ENCODE measurements at regions not wholly inside any gene's neighbourhood (a gene's known extent, or its start where the extent isn't known, plus 50 kb on each side); places are given as distances from the start of the nearest gene placed in this dataset.

DNA sequence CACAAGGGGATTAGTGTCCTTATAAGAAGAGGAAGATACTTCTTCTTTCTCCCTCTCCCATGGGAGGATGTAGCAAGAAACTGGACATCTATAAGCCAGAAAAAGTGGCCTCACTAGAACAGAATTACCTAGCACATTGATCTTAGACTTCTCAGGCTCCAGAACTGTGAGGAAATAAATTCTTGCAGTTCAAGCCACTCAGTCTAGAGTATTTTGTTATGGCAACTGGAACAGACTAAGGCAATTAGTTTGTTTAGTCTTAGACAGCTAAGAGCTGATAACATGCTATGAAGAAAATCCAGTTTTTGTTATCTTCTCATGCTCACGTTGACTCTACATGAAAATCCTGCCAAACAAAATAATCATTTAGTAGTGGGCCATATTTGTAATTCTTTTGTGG, 627.6 kb upstream of the PHF14 start:
- Mint-ChIP-seq H3K4me3 (no peak overlapping the region), H3K27me3 (ENCODE audit: low read depth) (no peaks in the 10 kb centered on the region), H3K36me3 (ENCODE audit: insufficient read depth in 1 of 3, low read depth in 3 of 3) (no peaks in the 10 kb centered on the region), H3K27ac (no peak overlapping the region; a peak in 1 of 7 replicates), H3K4me1 (no peaks in the 10 kb centered on the region), H3K9me3 (no peaks in the 10 kb centered on the region)
- H3T11ph ChIP-seq (ENCODE audit: low read length), result no peak overlapping the region
- no peaks in the 10 kb centered on the region for H3K79me1 ChIP-seq (ENCODE audit: insufficient read depth, low read depth, low read length, poor library complexity, severe bottlenecking)
- no peak overlapping the region for H3K18ac ChIP-seq (ENCODE audit: insufficient read length, low read depth, low read length)
- no peak overlapping the region for H3K9ac ChIP-seq (ENCODE audit: extremely low read depth, insufficient read length, low read length)
- H3K23ac ChIP-seq (ENCODE audit: insufficient read length, low read depth, low read length), result no peak overlapping the region
- no peaks in the 10 kb centered on the region for H3K9me3 ChIP-seq (ENCODE audit: control insufficient read depth, low read depth, low read length)
- no CpG with 5 or more reads among the region's 1 CpG for WGBS (ENCODE audit: extremely low coverage, insufficient read length, low lambda C conversion rate)
- no peak overlapping the region for H2BK12ac ChIP-seq (ENCODE audit: insufficient read length, low read depth, low read length)
- H2BK120ac ChIP-seq (ENCODE audit: low read depth, low read length, poor library complexity, severe bottlenecking), result no peak overlapping the region
- no peak overlapping the region for H2BK20ac ChIP-seq (ENCODE audit: low read depth, low read length, poor library complexity, severe bottlenecking)
- no peak overlapping the region for H3K4me2 ChIP-seq (ENCODE audit: insufficient read depth, insufficient read length, low read length)
- no peak for DNase-seq
- no peak overlapping the region for H2AFZ ChIP-seq (ENCODE audit: low read length)
- TF ChIP-seq, protein P1, sequence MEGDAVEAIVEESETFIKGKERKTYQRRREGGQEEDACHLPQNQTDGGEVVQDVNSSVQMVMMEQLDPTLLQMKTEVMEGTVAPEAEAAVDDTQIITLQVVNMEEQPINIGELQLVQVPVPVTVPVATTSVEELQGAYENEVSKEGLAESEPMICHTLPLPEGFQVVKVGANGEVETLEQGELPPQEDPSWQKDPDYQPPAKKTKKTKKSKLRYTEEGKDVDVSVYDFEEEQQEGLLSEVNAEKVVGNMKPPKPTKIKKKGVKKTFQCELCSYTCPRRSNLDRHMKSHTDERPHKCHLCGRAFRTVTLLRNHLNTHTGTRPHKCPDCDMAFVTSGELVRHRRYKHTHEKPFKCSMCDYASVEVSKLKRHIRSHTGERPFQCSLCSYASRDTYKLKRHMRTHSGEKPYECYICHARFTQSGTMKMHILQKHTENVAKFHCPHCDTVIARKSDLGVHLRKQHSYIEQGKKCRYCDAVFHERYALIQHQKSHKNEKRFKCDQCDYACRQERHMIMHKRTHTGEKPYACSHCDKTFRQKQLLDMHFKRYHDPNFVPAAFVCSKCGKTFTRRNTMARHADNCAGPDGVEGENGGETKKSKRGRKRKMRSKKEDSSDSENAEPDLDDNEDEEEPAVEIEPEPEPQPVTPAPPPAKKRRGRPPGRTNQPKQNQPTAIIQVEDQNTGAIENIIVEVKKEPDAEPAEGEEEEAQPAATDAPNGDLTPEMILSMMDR (conservative IDR thresholded peaks at IDR 0.05), result no peak
- H3K23me2 ChIP-seq (ENCODE audit: insufficient read length, low read depth, low read length, poor library complexity, severe bottlenecking), result no peaks in the 10 kb centered on the region
- H3K27me3 ChIP-seq (ENCODE audit: insufficient read depth, low read length), result no peaks in the 10 kb centered on the region
- H3K14ac ChIP-seq (ENCODE audit: insufficient read depth, low read length), result no peak overlapping the region
- H2AK5ac ChIP-seq (ENCODE audit: insufficient read length, low read length), result no peak overlapping the region
- H4K20me1 ChIP-seq (ENCODE audit: control insufficient read depth, insufficient read depth, insufficient read length), result no peaks in the 10 kb centered on the region
- no peak overlapping the region for H4K5ac ChIP-seq (ENCODE audit: insufficient read length, low read depth, low read length)
- H3K79me2 ChIP-seq (ENCODE audit: insufficient read depth, low read length), result no peaks in the 10 kb centered on the region
- H3K56ac ChIP-seq (ENCODE audit: insufficient read length, low read depth, low read length), result no peak overlapping the region
- no peak overlapping the region for H4K8ac ChIP-seq (replicated peaks; ENCODE audit: insufficient read length, low read depth, low read length)
- H2BK15ac ChIP-seq (ENCODE audit: low read depth, low read length), result no peak overlapping the region
- no peak overlapping the region for H4K91ac ChIP-seq (ENCODE audit: insufficient read length, low read depth, low read length)
- H2BK5ac ChIP-seq (ENCODE audit: insufficient read length, low read length), result no peak overlapping the region
- H3K27ac ChIP-seq (ENCODE audit: insufficient read length, low read depth, low read length), result no peak overlapping the region
- H3K4me1 ChIP-seq (ENCODE audit: insufficient read depth, low read length), result no peaks in the 10 kb centered on the region
- H3K4ac ChIP-seq (ENCODE audit: low read depth, low read length), result no peak overlapping the region

All from H9 (cell line).